A673 (cell line): ENCODE measurements at regions not wholly inside any gene's neighbourhood (a gene's known extent, or its start where the extent isn't known, plus 50 kb on each side); places are given as distances from the start of the nearest gene placed in this dataset.

Source experiments
- BruUV-seq: library from RNA; stranded (reverse); fragments of 400-500 nt; replicated peaks from 2 replicates; lab custom pipeline; 2021; lab: Mats Ljungman, UMichigan
- CTCF ChIA-PET: fragments of 300-600 bp; sonication (Branson Sonifier 250); formaldehyde crosslinking; loops from one replicate; lab custom pipeline; 2022; ENCODE audit warnings: antibody characterized with exemption; lab: Charles Lee
- POLR2A ChIA-PET: fragments of 300-600 bp; sonication (Branson Sonifier 250); formaldehyde crosslinking; loops from one replicate; lab custom pipeline; 2022; ENCODE audit warnings: antibody characterized with exemption; ENCODE audit not compliant: low non-redundant PET; lab: Charles Lee
- DNase-seq: peaks from one replicate; pipeline ENCODE4 v3.0.0-alpha.2; 2015; ENCODE audit warnings: low spot score
- H3K27ac ChIP-seq: fragments of 200-600 bp; sonication (generic); 2 replicates; pipeline ENCODE4 v1.5.1; 2016; ENCODE audit warnings: mixed run types, low read depth, mild to moderate bottlenecking, mixed read lengths, antibody characterized with exemption, low read length; ENCODE audit not compliant: poor library complexity, severe bottlenecking
- H3K27me3 ChIP-seq: fragments of 200-600 bp; sonication (generic); replicated peaks from 2 replicates; pipeline ENCODE4 v1.6.1; 2017; ENCODE audit warnings: mixed run types, low read depth, mild to moderate bottlenecking, mixed read lengths, antibody characterized with exemption, low read length; ENCODE audit not compliant: insufficient read depth, poor library complexity
- H3K36me3 ChIP-seq: fragments of 200-600 bp; sonication (generic); 2 replicates; pipeline ENCODE4 v1.6.1; 2016; ENCODE audit warnings: mixed run types, mild to moderate bottlenecking, mixed read lengths, antibody characterized with exemption, low read length; ENCODE audit not compliant: insufficient read depth, poor library complexity, severe bottlenecking
- H3K4me1 ChIP-seq: fragments of 200-600 bp; sonication (generic); 2 replicates; pipeline ENCODE4 v1.6.1; 2017; ENCODE audit warnings: mixed run types, mild to moderate bottlenecking, mixed read lengths, antibody characterized with exemption, low read length; ENCODE audit not compliant: insufficient read depth, poor library complexity, severe bottlenecking
- H3K4me3 ChIP-seq: fragments of 200-600 bp; sonication (generic); 2 replicates; pipeline ENCODE4 v1.5.1; 2016; ENCODE audit warnings: low read depth, mixed run types, mild to moderate bottlenecking, mixed read lengths, low read length; ENCODE audit not compliant: poor library complexity, severe bottlenecking
- H3K9me3 ChIP-seq: fragments of 200-600 bp; sonication (generic); 2 replicates; pipeline ENCODE4 v1.6.1; 2016; ENCODE audit warnings: mixed run types, low read depth, mild to moderate bottlenecking, mixed read lengths, antibody characterized with exemption, low read length; ENCODE audit not compliant: poor library complexity, severe bottlenecking
- EZH2 ChIP-seq: fragments of 200-600 bp; sonication (generic); IDR thresholded peaks from 2 replicates; pipeline ENCODE4 v1.6.1; 2017; ENCODE audit warnings: borderline replicate concordance, low read depth, mild to moderate bottlenecking, mixed read lengths, antibody characterized with exemption, low read length; ENCODE audit not compliant: poor library complexity, severe bottlenecking
- intact Hi-C: fragments of 100-400 bp; cut with micrococcal nuclease; formaldehyde crosslinking; loops from one replicate; pipeline ENCODE4 v1.10.0; 2022; ENCODE audit not compliant: unreplicated experiment
- TF ChIP-seq, protein P1 (sequence below): fragments of 300-800, 200-600 bp; sonication (generic); conservative IDR thresholded peaks from 2 replicates; pipeline ENCODE4 v1.5.1; 2017; ENCODE audit warnings: low read depth, mild to moderate bottlenecking, antibody characterized with exemption, low read length, moderate library complexity, mixed read lengths

DNA sequence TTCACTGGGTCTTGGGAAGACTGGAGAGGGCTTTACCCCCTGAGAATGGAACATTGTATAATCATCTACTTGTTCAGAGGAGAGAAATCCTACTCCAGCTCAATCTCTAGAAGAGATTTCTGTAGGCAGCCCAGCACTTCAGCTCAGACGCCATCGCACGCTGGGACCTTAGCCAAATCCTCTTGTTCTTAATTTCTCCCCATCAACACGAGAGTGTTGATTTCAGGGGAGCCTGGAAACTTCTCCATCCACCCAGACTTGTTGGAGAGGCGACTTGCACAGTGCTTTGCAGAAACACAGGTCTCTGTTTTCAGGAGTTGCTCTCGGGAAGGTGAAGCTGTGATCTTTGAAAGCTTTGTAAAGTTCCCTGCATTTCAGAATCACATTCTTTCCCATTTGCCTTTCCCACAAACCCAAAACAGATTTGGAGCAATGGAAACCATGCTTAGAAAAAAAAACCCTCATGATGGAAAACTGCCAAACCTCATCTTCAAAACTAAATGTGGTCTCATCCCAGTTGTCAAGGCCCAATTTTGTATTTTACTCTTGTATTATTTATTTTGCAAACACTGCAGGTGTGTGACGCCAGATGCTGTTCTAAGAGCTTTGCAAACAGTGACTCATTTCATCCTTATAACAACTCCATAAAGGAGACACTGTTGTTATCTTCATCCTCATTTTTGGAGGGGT lies 60.9 kb downstream of the CALML3 start:
- no peaks in the 10 kb centered on the region for H3K9me3 ChIP-seq
- H3K27me3 ChIP-seq, result no peaks in the 10 kb centered on the region
- ChIA-PET CTCF (no interaction called here), POLR2A (no interaction called here)
- no peak for TF ChIP-seq EZH2
- TF ChIP-seq, protein P1, sequence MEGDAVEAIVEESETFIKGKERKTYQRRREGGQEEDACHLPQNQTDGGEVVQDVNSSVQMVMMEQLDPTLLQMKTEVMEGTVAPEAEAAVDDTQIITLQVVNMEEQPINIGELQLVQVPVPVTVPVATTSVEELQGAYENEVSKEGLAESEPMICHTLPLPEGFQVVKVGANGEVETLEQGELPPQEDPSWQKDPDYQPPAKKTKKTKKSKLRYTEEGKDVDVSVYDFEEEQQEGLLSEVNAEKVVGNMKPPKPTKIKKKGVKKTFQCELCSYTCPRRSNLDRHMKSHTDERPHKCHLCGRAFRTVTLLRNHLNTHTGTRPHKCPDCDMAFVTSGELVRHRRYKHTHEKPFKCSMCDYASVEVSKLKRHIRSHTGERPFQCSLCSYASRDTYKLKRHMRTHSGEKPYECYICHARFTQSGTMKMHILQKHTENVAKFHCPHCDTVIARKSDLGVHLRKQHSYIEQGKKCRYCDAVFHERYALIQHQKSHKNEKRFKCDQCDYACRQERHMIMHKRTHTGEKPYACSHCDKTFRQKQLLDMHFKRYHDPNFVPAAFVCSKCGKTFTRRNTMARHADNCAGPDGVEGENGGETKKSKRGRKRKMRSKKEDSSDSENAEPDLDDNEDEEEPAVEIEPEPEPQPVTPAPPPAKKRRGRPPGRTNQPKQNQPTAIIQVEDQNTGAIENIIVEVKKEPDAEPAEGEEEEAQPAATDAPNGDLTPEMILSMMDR, result no peak
- H3K4me3 ChIP-seq, result no peak overlapping the region
- H3K36me3 ChIP-seq, result no peaks in the 10 kb centered on the region
- no peak overlapping the region for H3K27ac ChIP-seq
- intact Hi-C loops, result no loop called here
- no TSS peak for BruUV-seq
- DNase-seq, result no peak
- no peaks in the 10 kb centered on the region for H3K4me1 ChIP-seq

DNA sequence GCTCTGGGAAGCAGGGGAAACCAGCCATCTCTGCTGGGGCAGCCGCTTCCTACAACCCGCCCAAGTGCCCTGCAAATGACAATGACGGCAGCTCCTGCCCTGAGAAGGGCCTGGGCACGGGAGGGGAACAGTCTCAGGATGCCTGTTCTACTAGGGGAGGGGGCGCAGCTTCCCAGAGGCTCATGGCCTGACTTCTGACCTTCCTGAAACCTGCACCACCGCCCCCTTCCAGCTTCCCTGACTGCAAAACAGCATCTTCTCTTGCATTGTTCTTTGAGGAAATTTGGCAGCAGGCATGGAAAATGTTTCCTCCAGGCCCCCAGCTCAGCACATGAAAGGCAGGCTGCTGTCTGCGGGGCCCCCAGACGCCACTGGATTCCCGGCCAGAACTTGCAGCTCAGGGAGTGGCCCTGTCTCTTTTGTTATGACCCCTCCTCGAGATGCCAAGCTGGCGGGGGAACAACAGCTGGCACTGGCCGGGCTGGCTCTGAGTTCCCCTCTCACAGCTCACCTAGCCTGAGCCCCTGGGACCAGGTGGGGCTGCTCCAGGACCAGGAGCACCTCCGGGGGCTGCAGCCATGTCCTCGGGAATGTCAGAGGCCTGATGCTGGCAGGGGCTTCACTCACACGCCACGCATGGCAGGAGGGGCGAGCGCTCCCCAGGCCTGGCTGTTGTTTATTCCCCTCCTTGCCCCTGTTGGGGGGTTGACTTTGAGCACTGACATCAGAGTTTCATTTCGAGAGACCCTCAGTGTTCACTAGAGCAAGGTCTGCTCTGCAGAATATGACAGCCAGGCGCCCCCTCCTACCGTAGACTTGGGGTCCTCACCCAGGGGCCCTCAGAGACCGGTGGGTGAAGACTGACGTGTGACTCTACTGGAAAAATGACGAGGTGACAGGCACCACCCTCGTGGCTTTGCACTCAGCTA lies 62.7 kb downstream of the CALML3 start:
- Histone ChIP-seq H3K36me3 (no peaks in the 10 kb centered on the region), H3K27me3 (no peaks in the 10 kb centered on the region), H3K4me3 (no peak overlapping the region), H3K27ac (no peak overlapping the region), H3K9me3 (no peaks in the 10 kb centered on the region), H3K4me1 (no peaks in the 10 kb centered on the region)
- BruUV-seq, result no TSS peak
- POLR2A ChIA-PET, result no interaction called here
- CTCF ChIA-PET, result no interaction called here
- intact Hi-C loops, result no loop called here
- DNase-seq, result no peak
- no peak for TF ChIP-seq EZH2
- TF ChIP-seq, protein P1, result no peak

DNA sequence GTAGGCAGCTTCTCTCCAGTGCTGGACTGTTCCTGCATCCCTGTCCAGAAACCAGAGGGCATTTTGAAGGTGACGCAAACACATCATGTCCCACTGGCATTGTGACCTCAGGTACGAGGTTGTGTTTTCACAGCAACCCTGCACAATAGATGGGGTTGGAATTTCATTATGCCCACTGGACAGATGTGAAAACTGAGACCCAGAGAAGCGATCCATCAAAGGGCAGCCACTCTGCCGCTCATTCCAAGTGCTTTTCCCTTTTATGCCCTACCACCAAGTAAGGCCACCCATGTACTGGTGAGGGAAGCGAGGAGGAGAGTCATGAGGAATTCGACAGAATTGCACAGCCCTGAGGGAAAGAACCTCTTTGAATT lies 63.3 kb downstream of the CALML3 start:
- Histone ChIP-seq H3K4me3 (no peak overlapping the region), H3K27ac (no peak overlapping the region), H3K9me3 (no peaks in the 10 kb centered on the region), H3K36me3 (no peaks in the 10 kb centered on the region), H3K4me1 (no peaks in the 10 kb centered on the region), H3K27me3 (no peaks in the 10 kb centered on the region)
- CTCF ChIA-PET, result no interaction called here
- POLR2A ChIA-PET, result no interaction called here
- no peak for DNase-seq
- intact Hi-C loops, result no loop called here
- no TSS peak for BruUV-seq
- TF ChIP-seq, protein P1, result no peak
- no peak for TF ChIP-seq EZH2
